Activated CD8-positive, alpha-beta memory T cell treated with anti-CD3 and anti-CD28 coated beads for 48 hours (primary cell): ENCODE measurements at regions not wholly inside any gene's neighbourhood (a gene's known extent, or its start where the extent isn't known, plus 50 kb on each side); places are given as distances from the start of the nearest gene placed in this dataset.
"Not testable (repeated sequence)": the region's sequence is repeated elsewhere in the genome, so short reads cannot be mapped to it uniquely, and the experiment has no call there.

Experiments used
- DNase-seq, 3 experiments: peaks; one replicate each; pipeline ENCODE4 v3.0.0-alpha.2; 2020; ENCODE audit warnings: low read depth in 2 of 3, low spot score in 2 of 3

GRCh38 chr11:70882716-70883085 is 369.7 kb downstream of the SHANK2 start:
- DNase-seq: no peak

DNA sequence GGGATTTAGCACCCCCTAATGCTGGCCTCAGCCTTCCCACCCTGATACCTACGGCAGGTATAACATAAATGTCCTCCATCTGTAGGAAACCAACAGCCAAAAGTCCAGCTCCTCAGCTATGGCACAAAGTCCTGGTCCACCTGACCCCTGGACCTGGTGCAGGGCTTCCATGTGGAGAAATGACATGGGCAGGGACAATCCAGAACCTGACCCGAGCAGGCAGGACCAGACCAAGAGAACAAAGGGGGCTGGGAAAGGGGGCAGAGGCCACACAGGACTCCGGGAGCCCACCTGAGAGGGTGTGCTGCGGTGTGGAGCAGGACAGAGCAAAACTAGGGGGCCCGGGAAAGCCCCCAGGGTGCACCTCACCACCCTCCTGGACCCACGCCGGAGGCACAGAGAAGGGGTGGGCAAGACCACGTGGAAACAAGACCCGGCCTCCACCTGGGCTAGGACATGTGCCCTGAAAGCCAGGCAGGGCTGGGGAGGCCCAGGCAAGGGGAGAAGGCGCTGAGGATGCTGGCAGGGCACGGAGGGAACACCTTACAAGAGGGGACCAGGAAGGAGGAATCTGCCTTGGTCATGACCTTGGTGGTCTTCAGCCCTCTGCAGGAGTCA is 368.9 kb downstream of the SHANK2 start:
- no peak for DNase-seq

DNA sequence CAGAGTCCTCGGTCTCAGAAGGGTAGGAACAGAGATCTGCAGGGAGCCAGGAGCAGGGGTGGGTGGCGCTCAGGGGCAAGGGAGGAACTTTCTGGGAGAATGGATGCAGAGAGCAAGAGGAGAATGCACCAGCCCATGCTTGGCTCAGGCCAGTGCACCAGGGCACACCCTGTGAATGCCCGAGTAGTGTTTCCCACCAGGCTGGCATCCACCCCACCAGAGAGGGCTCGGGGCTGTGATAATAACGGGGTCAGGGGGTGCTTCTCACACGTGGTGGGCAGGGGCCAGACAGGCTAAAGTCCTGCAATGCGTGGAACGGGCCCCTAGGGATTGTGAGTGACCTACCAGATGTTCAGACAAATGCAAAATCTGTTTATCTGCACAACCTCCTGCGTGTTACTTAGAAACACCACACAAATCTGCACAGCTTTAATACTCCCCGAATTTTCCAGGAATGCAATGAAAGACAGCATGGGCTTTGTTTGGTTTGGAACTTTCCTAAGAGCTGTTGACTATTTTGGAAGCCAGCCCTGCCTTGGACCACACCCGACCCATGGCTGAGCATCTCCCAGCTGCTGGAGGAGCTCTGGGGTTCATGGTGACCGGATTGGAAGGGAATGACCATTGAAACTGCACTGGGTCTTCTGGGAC is 368.3 kb downstream of the SHANK2 start:
- DNase-seq: no peak

- no peak for DNase-seq
These were observed 366.8 kb downstream of the SHANK2 start for GRCh38 chr11:70885281-70886231.

DNA sequence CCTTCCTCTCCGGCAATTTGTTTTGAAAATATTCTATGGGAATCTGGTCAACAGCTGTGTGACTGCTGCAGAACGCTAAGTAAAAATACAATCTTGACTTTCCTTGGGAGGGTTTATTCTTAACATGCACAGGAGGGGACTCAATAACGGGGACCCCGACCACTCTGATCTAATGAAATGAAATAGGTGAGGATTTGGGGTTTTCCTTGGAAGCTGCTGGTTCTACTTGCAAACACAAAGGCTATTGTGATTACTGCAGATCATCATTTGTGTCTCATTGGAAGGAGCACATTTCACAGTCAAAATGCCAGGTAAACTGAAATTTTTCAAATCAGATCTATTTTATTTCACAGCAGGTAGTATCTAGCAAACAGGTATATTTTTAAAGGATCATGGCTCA is 366.1 kb downstream of the SHANK2 start:
- no peak for DNase-seq

GRCh38 chr11:70886676-70887541 is 365.5 kb downstream of the SHANK2 start:
- no peak for DNase-seq

GRCh38 chr11:70887542-70887827 is 364.9 kb downstream of the SHANK2 start:
- no peak for DNase-seq

GRCh38 chr11:70888061-70888460 is 364.3 kb downstream of the SHANK2 start:
- DNase-seq: no peak

- no peak for DNase-seq
These were observed 363.0 kb downstream of the SHANK2 start for GRCh38 chr11:70889411-70889810.

DNA sequence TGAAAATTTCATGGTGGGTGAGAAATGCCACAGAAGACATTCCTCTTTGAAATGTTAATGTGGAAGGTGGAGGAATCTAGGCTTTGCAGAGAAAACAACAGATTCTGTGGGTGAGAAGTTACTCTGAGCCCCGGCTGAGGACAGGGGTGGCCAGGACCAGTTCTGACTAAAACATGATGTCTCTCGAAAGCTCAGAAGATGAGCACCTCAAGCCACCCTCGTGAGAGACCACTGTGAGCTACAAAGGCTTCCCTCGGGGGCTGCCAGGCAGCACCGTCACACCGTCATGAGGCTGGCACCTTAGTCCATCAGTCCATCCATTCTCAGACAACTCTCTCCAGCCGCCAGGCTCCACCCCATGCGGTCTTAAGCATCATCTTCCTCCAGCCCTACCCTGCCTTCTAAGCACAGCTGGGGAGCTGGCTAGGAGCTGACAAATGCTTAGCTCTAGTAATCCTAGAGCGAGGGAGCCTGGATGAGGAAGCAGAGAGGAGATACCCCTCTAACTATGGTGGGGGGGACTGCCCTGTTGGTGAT is 360.5 kb downstream of the SHANK2 start:
- no peak for DNase-seq

- DNase-seq: no peak
These were observed 359.5 kb downstream of the SHANK2 start for GRCh38 chr11:70892889-70893288.

GRCh38 chr11:70894566-70895365 is 357.6 kb downstream of the SHANK2 start:
- no peak for DNase-seq

- DNase-seq: no peak
These were observed 357.1 kb downstream of the SHANK2 start for GRCh38 chr11:70895366-70895670.

DNA sequence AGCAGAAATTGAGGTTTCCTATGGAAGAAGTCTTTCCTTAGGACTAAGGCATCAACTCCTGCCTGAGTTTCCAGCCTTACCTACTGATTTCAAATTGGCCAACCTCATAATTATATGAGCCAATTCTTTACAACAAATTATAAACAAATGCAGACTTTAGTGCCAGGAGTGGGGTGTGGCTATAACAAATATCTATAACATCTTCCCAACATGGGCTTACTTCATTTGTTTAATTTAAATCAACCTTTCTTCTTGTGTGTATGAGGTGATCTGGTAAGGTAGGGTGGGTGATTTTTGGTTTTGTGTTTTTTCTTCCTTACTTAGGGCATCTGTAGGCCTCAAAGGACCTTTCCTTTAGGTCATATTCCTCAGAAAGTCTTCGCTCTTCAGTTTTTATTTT is 354.9 kb downstream of the SHANK2 start:
- DNase-seq: no peak

- no peak for DNase-seq
These were observed 352.8 kb downstream of the SHANK2 start for GRCh38 chr11:70899616-70900015.

- DNase-seq: no peak
These were observed 351.8 kb downstream of the SHANK2 start for GRCh38 chr11:70900540-70900939.

DNA sequence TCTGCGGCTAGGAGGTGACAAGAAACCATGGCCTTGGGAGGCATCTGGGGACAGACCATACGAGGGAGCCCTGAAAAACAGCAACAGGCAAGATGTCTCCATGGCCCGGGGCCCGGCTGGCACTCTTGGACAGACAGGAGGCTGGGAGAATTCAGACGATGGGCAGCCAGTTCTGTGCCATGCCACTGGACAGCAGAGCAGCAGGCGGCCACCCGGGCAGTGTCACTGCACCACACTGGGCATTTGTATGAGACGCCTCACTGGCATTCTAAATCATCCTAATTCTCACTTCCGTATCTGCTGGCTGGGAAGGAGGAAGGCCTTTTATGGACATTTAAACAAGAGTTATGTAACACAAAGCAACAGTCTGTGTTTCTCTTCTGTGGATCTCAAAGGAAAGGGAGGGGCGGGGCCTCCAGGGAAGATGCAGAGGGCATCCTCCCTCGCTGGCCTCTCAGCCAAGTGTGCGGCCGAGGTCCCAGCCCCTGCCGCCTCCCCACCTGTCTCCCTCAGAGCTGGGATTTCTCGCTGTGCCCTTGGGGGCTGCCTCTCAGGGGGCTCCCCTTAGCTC is 350.3 kb downstream of the SHANK2 start:
- DNase-seq: no peak

DNA sequence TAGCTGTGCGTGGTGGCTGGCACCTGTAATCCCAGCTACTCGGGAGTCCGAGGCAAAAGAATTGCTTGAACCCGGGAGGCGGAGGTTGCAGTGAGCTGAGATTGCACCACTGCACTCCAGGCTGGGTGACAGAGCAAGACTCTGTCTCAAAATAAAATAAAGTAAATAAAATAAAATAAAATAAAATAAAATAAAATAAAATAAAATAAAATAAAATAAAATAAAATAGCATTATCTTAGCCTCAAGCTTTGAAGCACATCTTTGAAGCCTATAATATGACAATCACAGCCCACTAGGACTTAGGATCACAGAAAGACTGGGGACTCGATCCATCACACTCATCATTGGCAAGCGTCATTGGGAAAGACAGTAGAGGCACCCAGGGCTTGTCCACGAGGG is 349.1 kb downstream of the SHANK2 start:
- DNase-seq: not testable (repeated sequence)

- no peak for DNase-seq
These were observed 346.3 kb downstream of the SHANK2 start for GRCh38 chr11:70906101-70906500.

DNA sequence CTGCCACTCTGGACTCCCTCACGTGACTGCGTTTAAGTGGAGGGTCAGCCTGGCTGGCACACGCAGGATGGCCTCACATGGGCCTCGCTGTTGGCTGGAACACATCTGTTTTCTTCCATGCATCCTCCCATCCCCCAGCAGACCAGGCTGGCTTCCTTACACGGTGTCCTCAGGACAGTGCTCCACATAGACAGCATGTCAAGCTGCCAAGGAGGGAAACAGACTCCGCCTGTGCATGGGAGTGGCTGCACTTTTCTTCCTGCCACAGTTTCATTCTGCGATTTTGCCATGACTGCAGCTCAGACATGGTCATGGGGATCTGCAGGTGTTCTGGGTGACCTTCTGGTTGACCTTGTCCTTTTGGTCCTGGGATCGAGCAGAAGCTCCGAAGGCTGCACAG is 344.2 kb downstream of the SHANK2 start:
- no peak for DNase-seq
